K562 (cell line): ENCODE measurements at regions not wholly inside any gene's neighbourhood (a gene's known extent, or its start where the extent isn't known, plus 50 kb on each side); places are given as distances from the start of the nearest gene placed in this dataset.

Experiments used
- ARID1B ChIP-seq: fragments of 450-650 bp; IDR thresholded peaks from 2 replicates; pipeline ENCODE4 v1.6.1; 2016; ENCODE audit warnings: antibody characterized with exemption, mild to moderate bottlenecking, inconsistent platforms
- CXXC5 ChIP-seq: fragments of 250-450 bp; sonication (Bioruptor Pico); IDR thresholded peaks from 2 replicates; pipeline ENCODE4 v1.8.0; 2022; ENCODE audit warnings: inconsistent platforms, mild to moderate bottlenecking, moderate library complexity
- DACH1 ChIP-seq: fragments of 450-650 bp; IDR thresholded peaks from 2 replicates; pipeline ENCODE4 v1.6.1; 2018; ENCODE audit not compliant: partially characterized antibody
- FOSL1 ChIP-seq: fragments of 200-800 bp; sonication (Bioruptor generic); conservative IDR thresholded peaks from 2 replicates; pipeline ENCODE4 v1.6.1; 2016; ENCODE audit warnings: missing genetic modification characterization, missing compliant biosample characterization
- JUND ChIP-seq, 2 experiments: IDR thresholded peaks; 2 replicates in 1 of 2; 3 replicates in 1 of 2; pipeline ENCODE4 v1.6.1; 2011; ENCODE audit warnings: borderline replicate concordance in 2 of 2, low read depth in 2 of 2, low read length in 2 of 2, improper control_type of control experiment in 1 of 2, missing biosample characterization in 1 of 2, missing genetic modification characterization in 1 of 2, missing genetic modification reagents in 1 of 2
- MIER1 ChIP-seq: fragments of 450-650 bp; IDR thresholded peaks from 2 replicates; pipeline ENCODE4 v1.6.1; 2016; ENCODE audit warnings: antibody characterized with exemption, mild to moderate bottlenecking, low read depth
- MYNN ChIP-seq, 2 experiments: sonication (generic); formaldehyde crosslinking in 1 of 2; IDR thresholded peaks; 2 replicates each; pipeline versions ENCODE4 v1.5.0 to v1.6.1; 2016 to 2020; ENCODE audit warnings: antibody characterized with exemption in 1 of 2, missing genetic modification reagents in 1 of 2
- RFX1 ChIP-seq: fragments of 450-650 bp; IDR thresholded peaks from 2 replicates; pipeline ENCODE4 v1.6.1; 2016; ENCODE audit warnings: mild to moderate bottlenecking, moderate library complexity
- SAFB2 ChIP-seq: fragments of 200-400 bp; formaldehyde crosslinking; IDR thresholded peaks from 2 replicates; pipeline ENCODE4 v1.6.1; 2018; ENCODE audit warnings: borderline replicate concordance, low read length, low read depth, moderate library complexity; ENCODE audit not compliant: severe bottlenecking
- SMARCA4 ChIP-seq: fragments of 450-650 bp; IDR thresholded peaks from 2 replicates; pipeline ENCODE4 v1.6.1; 2016
- ZNF282 ChIP-seq: sonication (generic); formaldehyde crosslinking; IDR thresholded peaks from 2 replicates; pipeline ENCODE4 v1.8.1; 2023; ENCODE audit warnings: missing genetic modification reagents
- TF ChIP-seq, protein P1 (sequence below): fragments of 450-650 bp; IDR thresholded peaks from 2 replicates; pipeline ENCODE4 v1.6.1; 2018; ENCODE audit warnings: mild to moderate bottlenecking, low read depth; ENCODE audit not compliant: partially characterized antibody
- TF ChIP-seq, protein P2 (sequence below): fragments of 450-650 bp; IDR thresholded peaks from 2 replicates; pipeline ENCODE4 v1.6.1; 2016; ENCODE audit warnings: antibody characterized with exemption
- TF ChIP-seq, protein P3 (sequence below): sonication (generic); formaldehyde crosslinking; IDR thresholded peaks from 2 replicates; pipeline ENCODE4 v1.8.0; 2022; ENCODE audit warnings: mild to moderate bottlenecking, missing genetic modification reagents

DNA sequence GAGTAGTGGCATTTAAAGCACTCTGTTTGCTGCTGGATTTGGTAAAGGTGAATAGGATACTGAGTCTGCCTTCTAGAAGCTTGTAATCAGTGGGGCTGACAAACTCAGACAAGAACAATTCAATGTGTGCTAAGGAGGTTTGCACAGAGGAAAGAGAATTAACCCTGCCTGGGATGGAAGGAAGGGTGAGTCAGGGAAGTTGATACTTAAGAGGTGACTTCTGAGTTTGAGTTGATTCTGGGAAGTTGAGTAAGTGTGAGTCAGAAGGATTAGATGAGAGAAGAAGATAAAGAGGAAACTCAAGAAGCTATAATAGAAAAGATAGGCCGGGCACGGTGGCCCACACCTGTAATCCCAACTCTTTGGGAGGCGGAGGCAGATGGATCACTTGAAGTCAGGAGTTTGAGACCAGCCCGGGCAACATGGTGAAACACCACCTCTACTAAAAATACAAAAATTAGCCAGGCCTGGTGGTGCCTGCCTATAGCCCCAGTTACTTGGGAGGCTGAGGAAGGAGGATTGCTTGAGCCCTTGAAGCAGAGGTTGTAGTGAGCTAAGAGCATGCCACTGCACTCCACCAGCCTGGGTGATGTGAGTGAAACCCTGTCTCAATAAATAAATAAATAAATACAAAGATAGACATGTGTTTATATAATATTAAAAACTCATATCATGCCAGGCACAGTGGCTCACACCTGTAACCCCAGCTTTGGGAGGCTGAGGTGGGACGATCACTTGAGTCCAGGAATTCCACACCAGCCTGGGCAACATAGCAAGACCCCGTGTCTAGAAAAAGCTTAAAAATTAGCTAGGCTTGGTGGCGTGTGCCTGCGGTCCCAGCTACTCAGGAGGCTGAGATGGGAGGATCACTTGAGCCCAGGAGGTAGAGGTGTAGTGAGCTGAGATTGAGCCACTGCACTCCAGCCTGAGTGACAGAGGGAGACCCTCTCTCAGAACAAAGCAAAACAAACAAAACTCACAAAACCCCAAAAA, 126.8 kb upstream of the CPM start (continued):
- TF ChIP-seq ARID1B (peak; percentile 45; the same call in 1 of the 2 replicates), MIER1 (no peak), MYNN (IDR thresholded peaks at IDR 0.05) (no peak), MYNN (CRISPR knock-in tag; IDR thresholded peaks at IDR 0.05) (no peak), JUND (IDR thresholded peaks at IDR 0.05; ENCODE audit: borderline replicate concordance, low read depth, low read length) (no peak; the same call in 1 of the 2 replicates), JUND (tag; IDR thresholded peaks at IDR 0.05; ENCODE audit: borderline replicate concordance, low read depth, low read length) (peak; percentile 31; the same call in 1 of the 3 replicates), CXXC5 (no peak), FOSL1 (tag) (peak; percentile 86), SAFB2 (no peak), RFX1 (no peak), ZNF282 (CRISPR knock-in tag) (no peak), DACH1 (no peak), SMARCA4 (peak; percentile 36; the same call in 1 of the 2 replicates)
- TF ChIP-seq, protein P1, sequence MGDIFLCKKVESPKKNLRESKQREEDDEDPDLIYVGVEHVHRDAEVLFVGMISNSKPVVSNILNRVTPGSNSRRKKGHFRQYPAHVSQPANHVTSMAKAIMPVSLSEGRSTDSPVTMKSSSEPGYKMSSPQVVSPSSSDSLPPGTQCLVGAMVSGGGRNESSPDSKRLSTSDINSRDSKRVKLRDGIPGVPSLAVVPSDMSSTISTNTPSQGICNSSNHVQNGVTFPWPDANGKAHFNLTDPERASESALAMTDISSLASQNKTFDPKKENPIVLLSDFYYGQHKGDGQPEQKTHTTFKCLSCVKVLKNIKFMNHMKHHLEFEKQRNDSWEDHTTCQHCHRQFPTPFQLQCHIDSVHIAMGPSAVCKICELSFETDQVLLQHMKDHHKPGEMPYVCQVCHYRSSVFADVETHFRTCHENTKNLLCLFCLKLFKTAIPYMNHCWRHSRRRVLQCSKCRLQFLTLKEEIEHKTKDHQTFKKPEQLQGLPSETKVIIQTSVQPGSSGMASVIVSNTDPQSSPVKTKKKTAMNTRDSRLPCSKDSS: no peak
- TF ChIP-seq, protein P2, sequence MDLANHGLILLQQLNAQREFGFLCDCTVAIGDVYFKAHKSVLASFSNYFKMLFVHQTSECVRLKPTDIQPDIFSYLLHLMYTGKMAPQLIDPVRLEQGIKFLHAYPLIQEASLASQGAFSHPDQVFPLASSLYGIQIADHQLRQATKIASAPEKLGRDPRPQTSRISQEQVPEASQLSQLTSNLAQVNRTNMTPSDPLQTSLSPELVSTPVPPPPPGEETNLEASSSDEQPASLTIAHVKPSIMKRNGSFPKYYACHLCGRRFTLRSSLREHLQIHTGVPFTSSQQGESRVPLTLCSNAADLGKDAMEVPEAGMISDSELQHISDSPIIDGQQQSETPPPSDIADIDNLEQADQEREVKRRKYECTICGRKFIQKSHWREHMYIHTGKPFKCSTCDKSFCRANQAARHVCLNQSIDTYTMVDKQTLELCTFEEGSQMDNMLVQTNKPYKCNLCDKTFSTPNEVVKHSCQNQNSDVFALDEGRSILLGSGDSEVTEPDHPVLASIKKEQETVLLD: no peak
- TF ChIP-seq, protein P3, sequence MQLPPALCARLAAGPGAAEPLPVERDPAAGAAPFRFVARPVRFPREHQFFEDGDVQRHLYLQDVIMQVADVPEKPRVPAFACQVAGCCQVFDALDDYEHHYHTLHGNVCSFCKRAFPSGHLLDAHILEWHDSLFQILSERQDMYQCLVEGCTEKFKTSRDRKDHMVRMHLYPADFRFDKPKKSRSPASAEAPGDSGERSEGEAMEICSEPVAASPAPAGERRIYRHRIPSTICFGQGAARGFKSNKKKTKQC (CRISPR knock-in tag): no peak
